ENCODE measurements at regions not wholly inside any gene's neighbourhood (a gene's known extent, or its start where the extent isn't known, plus 50 kb on each side); places are given as distances from the start of the nearest gene placed in this dataset.

DNA sequence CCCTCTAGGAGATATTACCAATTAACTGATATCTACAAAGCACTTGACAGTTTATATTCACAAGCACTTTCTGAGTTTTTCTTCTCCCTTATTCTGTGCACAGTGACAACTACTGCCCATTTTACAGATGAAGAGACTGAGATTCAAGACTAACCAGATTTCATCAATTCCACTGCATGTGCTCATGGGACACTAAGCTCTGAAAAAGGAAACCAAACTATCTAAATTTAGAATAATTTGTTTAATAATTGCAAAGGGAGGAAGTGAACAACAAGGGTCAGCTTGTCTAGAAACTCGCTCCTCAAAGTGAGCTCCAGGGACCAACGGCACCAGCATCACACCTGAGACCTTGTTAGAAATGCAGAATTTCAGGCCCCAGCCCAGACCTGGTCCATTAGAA, 50.8 kb upstream of the MYLIP start:
- DNase-seq: no peak
- H3K9me3 Mint-ChIP-seq: no peaks in the 10 kb centered on the region
- H3K27ac Mint-ChIP-seq: no peak overlapping the region
- H3K36me3 Mint-ChIP-seq (ENCODE audit: low read depth): no peaks in the 10 kb centered on the region
- H3K27me3 Mint-ChIP-seq: peaks cover 4% of the 10 kb centered on the region
- POLR2A ChIA-PET: no interaction called here
- CTCF ChIA-PET: no interaction called here
- no peak overlapping the region for H3K4me3 Mint-ChIP-seq
- H3K4me1 Mint-ChIP-seq: no peaks in the 10 kb centered on the region

- CTCF ChIA-PET: no interaction called here
- H3K4me3 Mint-ChIP-seq: no peak overlapping the region
Measured at GRCh38 chr6:16069671-16070070, 59.2 kb upstream of the MYLIP start.

DNA sequence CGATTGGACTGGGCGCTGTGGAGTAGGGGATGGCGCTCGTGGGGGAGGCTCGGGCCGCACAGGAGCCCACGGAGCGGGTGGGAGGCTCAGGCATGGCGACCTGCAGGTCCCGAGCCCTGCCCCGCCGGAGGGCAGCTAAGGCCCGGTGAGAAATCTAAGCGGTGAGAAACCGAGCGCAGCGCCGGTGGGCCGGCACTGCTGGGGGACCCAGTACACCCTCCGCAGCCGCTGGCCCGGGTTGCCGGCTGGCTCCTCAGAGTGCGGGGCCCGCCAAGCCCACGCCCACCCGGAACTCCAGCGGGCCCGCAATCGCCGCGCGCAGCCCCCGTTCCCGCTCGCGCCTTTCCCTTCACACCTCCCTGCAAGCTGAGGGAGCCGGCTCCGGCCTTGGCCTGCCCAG, 59.7 kb upstream of the MYLIP start:
- Mint-ChIP-seq H3K27ac (no peak overlapping the region), H3K9me3 (no peaks in the 10 kb centered on the region), H3K4me3 (no peak overlapping the region), H3K4me1 (no peaks in the 10 kb centered on the region), H3K36me3 (ENCODE audit: low read depth) (no peaks in the 10 kb centered on the region), H3K27me3 (no peaks in the 10 kb centered on the region)
- POLR2A ChIA-PET: no interaction called here
- no peak for DNase-seq
- CTCF ChIA-PET: no interaction called here

More at GRCh38 chr6:16069671-16070070, 59.2 kb upstream of the MYLIP start:
- Mint-ChIP-seq H3K27ac (no peak overlapping the region), H3K4me1 (no peaks in the 10 kb centered on the region), H3K9me3 (no peaks in the 10 kb centered on the region), H3K27me3 (no peaks in the 10 kb centered on the region), H3K36me3 (ENCODE audit: low read depth) (no peaks in the 10 kb centered on the region)
- POLR2A ChIA-PET: no interaction called here
- no peak for DNase-seq

DNA sequence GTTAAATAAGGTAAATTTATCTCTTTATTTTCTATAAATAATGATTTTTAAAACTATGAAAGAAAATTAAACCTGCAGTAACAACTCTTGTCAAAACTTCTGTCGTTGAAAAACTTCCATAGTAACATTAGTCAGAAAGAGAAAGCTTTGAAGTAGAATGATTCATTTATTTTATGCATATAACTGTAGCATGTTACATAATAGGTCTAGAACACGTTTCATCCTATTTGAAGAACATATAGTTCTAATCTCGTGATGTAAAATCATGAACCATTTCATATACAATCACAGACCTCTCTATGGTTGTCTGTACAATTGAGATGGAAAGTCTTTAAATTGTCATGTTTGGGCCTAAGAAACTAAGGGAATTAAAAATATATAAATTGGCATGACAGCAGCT, 61.3 kb upstream of the MYLIP start:
- CTCF ChIA-PET: interaction anchor here (0.5 kb wide), 1 partner anchor 18 kb away, joined by 4 read pairs; no protein-coding TSS in a partner anchor

DNA sequence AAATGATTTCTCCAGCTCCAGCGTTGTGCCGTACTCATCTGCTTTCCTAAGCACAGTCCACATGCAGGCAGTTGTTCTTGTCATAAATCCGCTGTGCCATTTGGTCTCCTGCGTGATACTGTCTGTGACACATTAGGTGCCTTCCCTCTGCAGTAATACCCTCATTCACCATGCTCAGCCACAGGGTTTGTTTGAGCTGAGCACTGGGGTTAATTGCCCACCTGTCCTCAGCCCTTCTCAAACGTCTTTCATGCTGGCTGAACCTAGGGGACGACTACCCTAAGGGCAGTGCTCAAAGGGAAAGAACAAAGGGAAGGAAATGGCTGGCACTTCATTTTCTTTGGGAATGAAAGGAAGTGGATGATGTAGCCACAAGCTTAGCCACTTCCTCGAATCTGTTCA, 64.2 kb upstream of the MYLIP start:
- DNase-seq: no peak
- no peaks in the 10 kb centered on the region for H3K36me3 Mint-ChIP-seq (ENCODE audit: low read depth)
- no peak overlapping the region for H3K27ac Mint-ChIP-seq
- POLR2A ChIA-PET: no interaction called here
- no peaks in the 10 kb centered on the region for H3K9me3 Mint-ChIP-seq
- no peaks in the 10 kb centered on the region for H3K27me3 Mint-ChIP-seq
- peaks cover 2% of the 10 kb centered on the region for H3K4me1 Mint-ChIP-seq
- no peak overlapping the region for H3K4me3 Mint-ChIP-seq
- CTCF ChIA-PET: no interaction called here

More for the DNA sequence above, 61.3 kb upstream of the MYLIP start:
- no peaks in the 10 kb centered on the region for H3K4me1 Mint-ChIP-seq
- DNase-seq: no peak
- no peaks in the 10 kb centered on the region for H3K9me3 Mint-ChIP-seq
- no peaks in the 10 kb centered on the region for H3K36me3 Mint-ChIP-seq (ENCODE audit: low read depth)
- POLR2A ChIA-PET: no interaction called here
- H3K4me3 Mint-ChIP-seq: no peak overlapping the region
- no peaks in the 10 kb centered on the region for H3K27me3 Mint-ChIP-seq
- H3K27ac Mint-ChIP-seq: no peak overlapping the region

DNA sequence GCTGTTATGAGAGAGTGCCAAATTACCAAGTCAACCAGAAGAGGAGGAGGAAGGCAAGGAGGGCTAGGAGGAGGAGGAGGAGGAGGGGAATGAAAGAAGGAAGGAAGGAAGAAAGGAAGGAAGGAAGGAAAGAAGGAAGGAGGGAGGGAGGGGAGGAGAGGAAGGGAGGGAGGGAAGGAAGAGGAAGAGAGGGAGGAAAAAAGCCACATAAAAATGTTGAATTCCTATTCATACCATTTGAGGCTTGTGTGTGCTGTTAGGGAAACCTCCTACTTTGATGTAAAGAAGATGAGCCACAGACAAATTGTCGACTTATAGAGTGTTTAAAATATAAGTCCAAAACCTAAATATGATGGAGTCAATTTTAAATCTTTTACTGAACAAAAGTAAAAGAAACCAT, 65.3 kb upstream of the MYLIP start:
- H3K4me3 Mint-ChIP-seq: no peak overlapping the region
- ChIA-PET CTCF (no interaction called here), POLR2A (no interaction called here)
- no peak overlapping the region for H3K27ac Mint-ChIP-seq
- H3K27me3 Mint-ChIP-seq: no peaks in the 10 kb centered on the region
- no peaks in the 10 kb centered on the region for H3K36me3 Mint-ChIP-seq (ENCODE audit: low read depth)
- DNase-seq: no peak
- peaks cover 2% of the 10 kb centered on the region for H3K4me1 Mint-ChIP-seq
- H3K9me3 Mint-ChIP-seq: no peaks in the 10 kb centered on the region

- ChIA-PET CTCF (interaction anchor here (0.6 to 1.7 kb wide), 2 partner anchors 10 to 32 kb away, joined by 4 read pairs; no protein-coding TSS in a partner anchor), POLR2A (no interaction called here)
- Mint-ChIP-seq H3K36me3 (ENCODE audit: low read depth) (no peaks in the 10 kb centered on the region), H3K27me3 (no peaks in the 10 kb centered on the region), H3K4me1 (peaks cover 2% of the 10 kb centered on the region), H3K4me3 (no peak overlapping the region), H3K9me3 (no peaks in the 10 kb centered on the region), H3K27ac (no peak overlapping the region)
- no peak for DNase-seq
Measured at GRCh38 chr6:16061818-16062217, 67.1 kb upstream of the MYLIP start.

DNA sequence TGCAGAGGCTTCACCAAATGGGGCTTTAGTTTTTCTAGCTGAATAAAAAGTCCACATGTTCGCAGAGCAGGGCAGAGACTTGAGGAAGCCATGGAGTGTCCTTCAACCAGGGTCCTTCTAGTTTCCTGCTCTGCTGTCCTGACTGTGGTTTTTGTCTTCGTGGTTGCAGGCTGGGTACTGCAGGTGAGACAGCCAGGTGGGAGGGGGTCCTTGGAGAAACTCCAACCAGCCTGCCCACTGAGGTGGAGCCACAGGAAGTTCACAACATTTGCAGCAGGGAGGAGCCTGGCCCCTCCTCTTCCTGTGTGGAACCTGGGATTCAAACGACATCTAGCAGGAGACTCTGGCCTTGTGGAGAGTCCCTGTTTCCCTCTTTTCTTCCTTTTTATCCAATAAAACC, 68.8 kb upstream of the MYLIP start:
- Mint-ChIP-seq H3K27me3 (no peaks in the 10 kb centered on the region), H3K27ac (no peak overlapping the region), H3K9me3 (no peaks in the 10 kb centered on the region), H3K4me1 (peaks cover 2% of the 10 kb centered on the region), H3K4me3 (no peak overlapping the region), H3K36me3 (ENCODE audit: low read depth) (no peaks in the 10 kb centered on the region)
- DNase-seq: no peak
- ChIA-PET CTCF (no interaction called here), POLR2A (no interaction called here)

- Mint-ChIP-seq H3K4me3 (no peak overlapping the region), H3K4me1 (peaks cover 2% of the 10 kb centered on the region), H3K27ac (no peak overlapping the region), H3K36me3 (ENCODE audit: low read depth) (no peaks in the 10 kb centered on the region), H3K9me3 (no peaks in the 10 kb centered on the region), H3K27me3 (no peaks in the 10 kb centered on the region)
- POLR2A ChIA-PET: no interaction called here
- CTCF ChIA-PET: interaction anchor here (0.7 kb wide), 1 partner anchor 114 kb away, joined by 3 read pairs; no protein-coding TSS in a partner anchor
- no peak for DNase-seq
Measured at GRCh38 chr6:16059496-16059895, 69.4 kb upstream of the MYLIP start.

DNA sequence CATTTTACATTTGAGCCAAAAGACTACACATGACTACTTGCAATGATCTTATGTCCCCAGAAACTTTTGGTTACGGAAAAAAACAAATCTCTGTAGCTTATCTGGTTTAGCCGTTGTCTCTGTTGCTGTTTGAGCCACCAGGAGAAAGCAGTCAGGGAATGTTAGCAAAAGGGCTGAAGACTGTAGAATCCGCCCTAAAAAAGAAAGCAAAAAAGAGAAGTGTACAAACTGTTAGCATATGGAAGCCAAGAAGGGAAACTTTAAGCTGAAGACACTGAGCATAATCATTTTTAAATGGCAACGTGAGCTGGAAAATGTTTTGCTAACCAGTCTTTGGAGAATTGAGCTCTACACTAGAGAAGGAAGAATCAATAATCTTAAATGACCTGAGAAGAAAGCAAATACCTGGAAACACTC, 69.9 kb upstream of the MYLIP start:
- ChIA-PET POLR2A (no interaction called here), CTCF (interaction anchor here (0.7 kb wide), 1 partner anchor 113 kb away, joined by 3 read pairs; no protein-coding TSS in a partner anchor)
- no peak overlapping the region for H3K27ac Mint-ChIP-seq
- DNase-seq: no peak
- no peaks in the 10 kb centered on the region for H3K36me3 Mint-ChIP-seq (ENCODE audit: low read depth)
- peaks cover 2% of the 10 kb centered on the region for H3K4me1 Mint-ChIP-seq
- no peaks in the 10 kb centered on the region for H3K9me3 Mint-ChIP-seq
- H3K27me3 Mint-ChIP-seq: no peaks in the 10 kb centered on the region
- no peak overlapping the region for H3K4me3 Mint-ChIP-seq

- CTCF ChIA-PET: no interaction called here
- POLR2A ChIA-PET: no interaction called here
Measured at GRCh38 chr6:16058201-16058928, 70.5 kb upstream of the MYLIP start.

GRCh38 chr6:16057446-16057845, 71.4 kb upstream of the MYLIP start:
- ChIA-PET CTCF (no interaction called here), POLR2A (no interaction called here)
- Mint-ChIP-seq H3K4me3 (no peak overlapping the region), H3K36me3 (ENCODE audit: low read depth) (no peaks in the 10 kb centered on the region), H3K9me3 (no peaks in the 10 kb centered on the region), H3K27me3 (no peaks in the 10 kb centered on the region), H3K27ac (no peak overlapping the region), H3K4me1 (peaks cover 2% of the 10 kb centered on the region)
- DNase-seq: no peak

More at GRCh38 chr6:16058201-16058928, 70.5 kb upstream of the MYLIP start:
- DNase-seq: no peak
- Mint-ChIP-seq H3K9me3 (no peaks in the 10 kb centered on the region), H3K4me1 (peaks cover 2% of the 10 kb centered on the region), H3K36me3 (ENCODE audit: low read depth) (no peaks in the 10 kb centered on the region), H3K27me3 (no peaks in the 10 kb centered on the region), H3K4me3 (no peak overlapping the region), H3K27ac (no peak overlapping the region)

DNA sequence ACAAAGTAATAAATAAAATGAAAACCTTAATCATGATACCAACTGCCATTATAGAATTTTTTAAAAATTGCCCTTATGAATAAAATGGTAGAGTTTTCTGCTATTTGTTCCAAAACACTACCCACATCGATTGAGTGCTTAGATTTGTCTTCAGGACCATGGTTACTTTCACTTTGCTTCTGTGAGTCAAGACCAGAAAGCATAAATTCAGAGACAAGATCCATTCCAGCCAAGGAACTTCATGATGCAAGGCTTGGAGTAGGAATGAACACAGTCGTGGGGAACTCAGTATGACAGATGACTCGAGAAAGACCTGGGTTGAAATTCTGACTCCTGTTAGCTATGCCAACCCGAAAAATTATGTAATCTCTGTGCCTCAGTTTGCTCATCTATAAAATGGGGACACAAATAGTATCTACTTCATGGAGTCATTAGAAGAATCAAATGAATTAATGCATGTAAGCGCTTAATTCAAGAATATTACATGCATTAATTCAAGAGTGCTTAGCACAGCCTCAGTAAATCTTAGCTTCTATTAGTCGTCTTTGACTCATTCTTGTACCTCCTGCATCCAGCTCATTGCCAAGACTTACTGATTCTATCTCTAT, 72.5 kb upstream of the MYLIP start:
- Mint-ChIP-seq H3K9me3 (no peaks in the 10 kb centered on the region), H3K4me1 (peaks cover 2% of the 10 kb centered on the region), H3K4me3 (no peak overlapping the region), H3K27me3 (no peaks in the 10 kb centered on the region), H3K27ac (no peak overlapping the region), H3K36me3 (ENCODE audit: low read depth) (no peaks in the 10 kb centered on the region)
- no peak for DNase-seq
- ChIA-PET POLR2A (no interaction called here), CTCF (interaction anchor here (0.6 kb wide), 1 partner anchor 161 kb away, joined by 4 read pairs; no protein-coding TSS in a partner anchor)

DNA sequence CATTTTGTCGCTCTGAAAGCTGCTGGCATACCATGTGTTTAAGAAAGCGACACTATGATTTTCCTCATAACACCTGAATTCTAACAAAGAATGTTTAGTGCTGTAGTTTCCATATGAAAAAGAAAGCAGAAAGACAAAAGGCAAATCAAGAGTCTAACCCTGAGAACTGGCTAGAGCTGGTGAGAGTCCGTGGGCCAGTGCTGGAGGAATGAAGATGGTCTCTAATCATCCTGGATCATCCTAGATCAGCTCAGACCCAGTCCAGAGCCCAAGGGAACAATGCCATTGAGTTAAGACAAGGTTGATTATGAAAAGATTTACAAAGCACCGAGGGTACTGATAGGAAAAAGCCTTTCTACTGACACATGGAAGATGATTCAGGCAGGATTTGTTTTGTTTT, 73.0 kb upstream of the MYLIP start:
- H3K4me3 Mint-ChIP-seq: no peak overlapping the region
- no peak overlapping the region for H3K27ac Mint-ChIP-seq
- POLR2A ChIA-PET: no interaction called here
- peaks cover 2% of the 10 kb centered on the region for H3K4me1 Mint-ChIP-seq
- H3K36me3 Mint-ChIP-seq (ENCODE audit: low read depth): no peaks in the 10 kb centered on the region
- DNase-seq: no peak
- CTCF ChIA-PET: no interaction called here
- H3K27me3 Mint-ChIP-seq: no peaks in the 10 kb centered on the region
- no peaks in the 10 kb centered on the region for H3K9me3 Mint-ChIP-seq
